ENCODE measurements at regions not wholly inside any gene's neighbourhood (a gene's known extent, or its start where the extent isn't known, plus 50 kb on each side); places are given as distances from the start of the nearest gene placed in this dataset.

GRCh38 chr2:134120406-134120732, 133.5 kb upstream of the MGAT5 start (continued):
- TF ChIP-seq RELB (IDR thresholded peaks at IDR 0.05; ENCODE audit: low read depth), result no peak
- TF ChIP-seq IRF5 (IDR thresholded peaks at IDR 0.05; ENCODE audit: borderline replicate concordance), result no peak
- no peak for TF ChIP-seq MXI1 (IDR thresholded peaks at IDR 0.05; ENCODE audit: low read depth, low read length)
- TF ChIP-seq SUPT20H (IDR thresholded peaks at IDR 0.05; ENCODE audit: borderline replicate concordance, control insufficient read depth, low read depth, low read length), result no peak
- no peak for TF ChIP-seq NR2C1 (IDR thresholded peaks at IDR 0.05)
- no peak for TF ChIP-seq ETV6 (conservative IDR thresholded peaks at IDR 0.05 in 1 of 2, IDR thresholded peaks at IDR 0.05 in 1 of 2; ENCODE audit: borderline replicate concordance in 1 of 2, low read depth in 1 of 2)
- TF ChIP-seq MAX (IDR thresholded peaks at IDR 0.05; ENCODE audit: low read depth, low read length), result no peak
- TF ChIP-seq EP300 (IDR thresholded peaks at IDR 0.05; ENCODE audit: borderline replicate concordance in 1 of 2, control insufficient read depth in 1 of 2, low read depth in 2 of 2, low read length in 2 of 2), result no peak
- no peak for TF ChIP-seq IKZF2 (IDR thresholded peaks at IDR 0.05)

Data from GM12878 (cell line).